GM12878 (cell line): ENCODE measurements at regions not wholly inside any gene's neighbourhood (a gene's known extent, or its start where the extent isn't known, plus 50 kb on each side); places are given as distances from the start of the nearest gene placed in this dataset.

ENCODE experiments used
- BRCA1 ChIP-seq: IDR thresholded peaks from 2 replicates; pipeline ENCODE4 v1.6.1; 2011; ENCODE audit warnings: low read depth, low read length, improper control_type of control experiment
- CREM ChIP-seq: IDR thresholded peaks from 2 replicates; pipeline ENCODE4 v1.6.1; 2014; ENCODE audit warnings: antibody characterized with exemption, low read depth
- CTCF ChIP-seq, 3 experiments: IDR thresholded peaks in 2 of 3; conservative IDR thresholded peaks in 1 of 3; 2 replicates each; pipeline ENCODE4 v1.5.1; 2011; ENCODE audit warnings: low read depth in 3 of 3, low read length in 3 of 3, mild to moderate bottlenecking in 3 of 3, control low read depth in 2 of 3, moderate library complexity in 2 of 3, inconsistent platforms in 1 of 3, mixed read lengths in 1 of 3; ENCODE audit not compliant: control insufficient read depth in 2 of 3, insufficient read depth in 1 of 3; ENCODE audit errors: extremely low read depth in 1 of 3
- EP300 ChIP-seq, 2 experiments: fragments of 150-350 bp in 1 of 2; IDR thresholded peaks; 2 replicates each; pipeline ENCODE4 v1.6.1; 2011 to 2012; ENCODE audit warnings: low read depth in 2 of 2, low read length in 2 of 2, borderline replicate concordance in 1 of 2, improper control_type of control experiment in 1 of 2, inconsistent platforms in 1 of 2; ENCODE audit not compliant: control insufficient read depth in 1 of 2
- HDAC2 ChIP-seq: fragments of 200-600 bp; sonication (generic); IDR thresholded peaks from 2 replicates; pipeline ENCODE4 v1.6.1; 2017
- JUND ChIP-seq: IDR thresholded peaks from 2 replicates; pipeline ENCODE4 v1.6.1; 2012; ENCODE audit warnings: low read depth, mild to moderate bottlenecking, low read length, improper control_type of control experiment, moderate library complexity
- MXI1 ChIP-seq: fragments of 150-350 bp; IDR thresholded peaks from 2 replicates; pipeline ENCODE4 v1.6.1; 2011; ENCODE audit warnings: low read depth, mild to moderate bottlenecking, inconsistent platforms, low read length, improper control_type of control experiment

- no peak for TF ChIP-seq JUND
- TF ChIP-seq BRCA1: no peak
- no peak for TF ChIP-seq CREM
- no peak for TF ChIP-seq CTCF (IDR thresholded peaks at IDR 0.05 in 2 of 3, conservative IDR thresholded peaks at IDR 0.05 in 1 of 3; ENCODE audit: control insufficient read depth in 2 of 3, extremely low read depth in 1 of 3, insufficient read depth in 1 of 3, low read depth in 3 of 3, low read length in 3 of 3)
- no peak for TF ChIP-seq MXI1
- TF ChIP-seq EP300 (IDR thresholded peaks at IDR 0.05; ENCODE audit: borderline replicate concordance in 1 of 2, control insufficient read depth in 1 of 2, low read depth in 2 of 2, low read length in 2 of 2): no peak
- TF ChIP-seq HDAC2: no peak
Measured at GRCh38 chr6:27541212-27541932, 68.5 kb upstream of the ZNF184 start.
